GM20000 (cell line): ENCODE measurements at regions not wholly inside any gene's neighbourhood (a gene's known extent, or its start where the extent isn't known, plus 50 kb on each side); places are given as distances from the start of the nearest gene placed in this dataset.
"Not testable (repeated sequence)": the region's sequence is repeated elsewhere in the genome, so short reads cannot be mapped to it uniquely, and the experiment has no call there.

ENCODE experiments used
- DNase-seq: peaks from one replicate; pipeline ENCODE4 v3.0.0; 2012; ENCODE audit warnings: low spot score
- CTCF ChIP-seq: IDR thresholded peaks from 2 replicates; pipeline ENCODE4 v1.5.1; 2012; ENCODE audit warnings: mild to moderate bottlenecking, control low read depth; ENCODE audit errors: extremely low read depth, missing control alignments

GRCh38 chr6:14550410-14550809 lies 432.8 kb downstream of the CD83 start:
- TF ChIP-seq CTCF: no peak
- no peak for DNase-seq

- no peak for TF ChIP-seq CTCF
- DNase-seq: no peak
Observed at GRCh38 chr6:14550822-14551221, 433.2 kb downstream of the CD83 start.

GRCh38 chr6:14551601-14552000 lies 434.0 kb downstream of the CD83 start:
- not testable (repeated sequence) for DNase-seq

- no peak for TF ChIP-seq CTCF
- DNase-seq: no peak
Observed at GRCh38 chr6:14552891-14553290, 435.3 kb downstream of the CD83 start.

- TF ChIP-seq CTCF: no peak
- no peak for DNase-seq
Observed at GRCh38 chr6:14553515-14553914, 435.9 kb downstream of the CD83 start.

- DNase-seq: no peak
- no peak for TF ChIP-seq CTCF
Observed at GRCh38 chr6:14555804-14556203, 438.2 kb downstream of the CD83 start.

GRCh38 chr6:14559746-14560536 lies 442.4 kb downstream of the CD83 start:
- DNase-seq: no peak
- no peak for TF ChIP-seq CTCF

- DNase-seq: not testable (repeated sequence)
Observed at GRCh38 chr6:14561563-14561962, 444.0 kb downstream of the CD83 start.
